H1 (cell line): ENCODE measurements at regions not wholly inside any gene's neighbourhood (a gene's known extent, or its start where the extent isn't known, plus 50 kb on each side); places are given as distances from the start of the nearest gene placed in this dataset.

ENCODE experiments used
- CHD2 ChIP-seq: IDR thresholded peaks from 2 replicates; pipeline ENCODE4 v1.6.1; 2012; ENCODE audit warnings: low read length, improper control_type of control experiment
- EZH2 ChIP-seq: fragments of 200-600 bp; sonication (generic); IDR thresholded peaks from 2 replicates; pipeline ENCODE4 v1.7.1; 2012; ENCODE audit warnings: low read depth, mild to moderate bottlenecking, moderate library complexity, low read length, inconsistent platforms; ENCODE audit not compliant: severe bottlenecking
- GABPA ChIP-seq: IDR thresholded peaks from 2 replicates; pipeline ENCODE4 v1.6.1; 2011; ENCODE audit warnings: mild to moderate bottlenecking, low read length, moderate library complexity, borderline replicate concordance; ENCODE audit not compliant: insufficient read depth
- JUND ChIP-seq: IDR thresholded peaks from 2 replicates; pipeline ENCODE4 v1.6.1; 2011; ENCODE audit warnings: mild to moderate bottlenecking, improper control_type of control experiment, low read length
- POLR2A ChIP-seq, 2 experiments: IDR thresholded peaks; 1 replicate in 1 of 2; 2 replicates in 1 of 2; pipeline ENCODE4 v1.6.1; 2011; ENCODE audit warnings: low read depth in 2 of 2, low read length in 2 of 2, mild to moderate bottlenecking in 2 of 2; ENCODE audit errors: control extremely low read depth in 1 of 2
- TF ChIP-seq, protein P1 (sequence below), 3 experiments: IDR thresholded peaks; 1 replicate in 2 of 3; 2 replicates in 1 of 3; pipeline versions ENCODE4 v1.5.1 to v1.6.1; 2011; ENCODE audit warnings: low read length in 3 of 3, mild to moderate bottlenecking in 3 of 3, inconsistent platforms in 2 of 3, low read depth in 1 of 3, moderate library complexity in 1 of 3; ENCODE audit not compliant: insufficient read depth in 1 of 3; ENCODE audit errors: control extremely low read depth in 1 of 3

DNA sequence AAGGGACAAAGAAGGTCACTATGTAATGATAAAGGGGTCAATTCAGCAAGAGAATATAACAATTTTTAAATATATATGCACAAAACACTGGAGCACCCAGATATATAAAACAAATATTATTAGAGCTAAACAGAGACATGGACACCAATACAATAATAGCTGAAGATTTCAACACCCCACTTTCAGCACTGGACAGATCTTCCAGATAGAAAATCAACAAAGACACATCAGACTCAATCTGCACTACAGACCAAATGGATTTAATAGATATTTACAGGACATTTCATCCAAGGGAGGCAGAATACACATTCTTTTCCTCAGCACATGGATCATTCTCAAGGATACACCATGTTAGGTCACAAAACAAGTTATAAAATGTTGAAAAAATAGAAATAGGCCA lies 111.4 kb downstream of the SOX3 start:
- TF ChIP-seq, protein P1, sequence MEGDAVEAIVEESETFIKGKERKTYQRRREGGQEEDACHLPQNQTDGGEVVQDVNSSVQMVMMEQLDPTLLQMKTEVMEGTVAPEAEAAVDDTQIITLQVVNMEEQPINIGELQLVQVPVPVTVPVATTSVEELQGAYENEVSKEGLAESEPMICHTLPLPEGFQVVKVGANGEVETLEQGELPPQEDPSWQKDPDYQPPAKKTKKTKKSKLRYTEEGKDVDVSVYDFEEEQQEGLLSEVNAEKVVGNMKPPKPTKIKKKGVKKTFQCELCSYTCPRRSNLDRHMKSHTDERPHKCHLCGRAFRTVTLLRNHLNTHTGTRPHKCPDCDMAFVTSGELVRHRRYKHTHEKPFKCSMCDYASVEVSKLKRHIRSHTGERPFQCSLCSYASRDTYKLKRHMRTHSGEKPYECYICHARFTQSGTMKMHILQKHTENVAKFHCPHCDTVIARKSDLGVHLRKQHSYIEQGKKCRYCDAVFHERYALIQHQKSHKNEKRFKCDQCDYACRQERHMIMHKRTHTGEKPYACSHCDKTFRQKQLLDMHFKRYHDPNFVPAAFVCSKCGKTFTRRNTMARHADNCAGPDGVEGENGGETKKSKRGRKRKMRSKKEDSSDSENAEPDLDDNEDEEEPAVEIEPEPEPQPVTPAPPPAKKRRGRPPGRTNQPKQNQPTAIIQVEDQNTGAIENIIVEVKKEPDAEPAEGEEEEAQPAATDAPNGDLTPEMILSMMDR (IDR thresholded peaks at IDR 0.05; ENCODE audit: control extremely low read depth in 1 of 3, insufficient read depth in 1 of 3, low read depth in 1 of 3, low read length in 3 of 3) = no peak
- TF ChIP-seq POLR2A (IDR thresholded peaks at IDR 0.05; ENCODE audit: control extremely low read depth in 1 of 2, low read depth in 2 of 2, low read length in 2 of 2) (no peak), CHD2 (no peak), GABPA (no peak), JUND (no peak), EZH2 (no peak)
